NB4 (cell line): ENCODE measurements at regions not wholly inside any gene's neighbourhood (a gene's known extent, or its start where the extent isn't known, plus 50 kb on each side); places are given as distances from the start of the nearest gene placed in this dataset.

Experiments
- CTCF ChIP-seq: IDR thresholded peaks from one replicate; pipeline ENCODE4 v1.5.1; 2012; ENCODE audit warnings: low read depth, low read length
- MAX ChIP-seq: IDR thresholded peaks from 2 replicates; pipeline ENCODE4 v1.6.1; 2011; ENCODE audit warnings: low read depth, low read length
- POLR2A ChIP-seq: IDR thresholded peaks from 2 replicates; pipeline ENCODE4 v1.6.1; 2011; ENCODE audit warnings: mild to moderate bottlenecking; ENCODE audit not compliant: insufficient read length; ENCODE audit errors: extremely low read depth

- no peak for TF ChIP-seq CTCF
- no peak for TF ChIP-seq POLR2A
- no peak for TF ChIP-seq MAX
Measured at GRCh38 chr6:169073311-169073710, 180.3 kb downstream of the THBS2 start.
